Heart left ventricle (tissue), 13 donors: ENCODE measurements at regions not wholly inside any gene's neighbourhood (a gene's known extent, or its start where the extent isn't known, plus 50 kb on each side); places are given as distances from the start of the nearest gene placed in this dataset.

Experiments
- CTCF ChIP-seq, 12 donors: fragments of 200-600 bp; sonication (generic) in 4 of 12; IDR thresholded peaks; one replicate each; pipeline versions ENCODE4 v1.5.0 to v1.8.0; 2018 to 2022; ENCODE audit warnings: antibody characterized with exemption in 12 of 12, mild to moderate bottlenecking in 5 of 12
- POLR2A ChIP-seq, 2 donors: fragments of 450-650 bp; IDR thresholded peaks; one replicate each; pipeline ENCODE4 v1.6.1; 2017; ENCODE audit warnings: antibody characterized with exemption in 2 of 2, mild to moderate bottlenecking in 2 of 2, moderate library complexity in 2 of 2
- donor health status: ischemic (EF 13 %, LVEDD 7.1; RV severe dilation, severe dysfunction).
- donor health status: DM: no; HTN: yes; CAD: no.
- donor health status: DM: no; HTN: no; CAD: no.
- donor health status: ischemic (EF 25% LVEDD 6.9; RV normal size, moderate dysfunction).
- donor health status: ischemic (EF 25% LVEDD 5.7; RV mildly dilated, moderate dysfunction).
- donor health status: ischemic (EF 35%, LVEDD 5.7; RV mildly dilated, moderate dysfunction).
- donor health status: nonischemic (EF 11% LVEDD 7.7; RV severe dilation, severe dysfunction).
- donor health status: DM: yes; HTN: yes; CAD: no.
- donor health status: PGD.
- donor health status: ischemic (EF 29% LVEDD 5.4; RV normal size, mild dysfunction).
- donor health status: nonischemic (EF 23%, LVEDD 6.1; RV moderate dilation, normal function).

DNA sequence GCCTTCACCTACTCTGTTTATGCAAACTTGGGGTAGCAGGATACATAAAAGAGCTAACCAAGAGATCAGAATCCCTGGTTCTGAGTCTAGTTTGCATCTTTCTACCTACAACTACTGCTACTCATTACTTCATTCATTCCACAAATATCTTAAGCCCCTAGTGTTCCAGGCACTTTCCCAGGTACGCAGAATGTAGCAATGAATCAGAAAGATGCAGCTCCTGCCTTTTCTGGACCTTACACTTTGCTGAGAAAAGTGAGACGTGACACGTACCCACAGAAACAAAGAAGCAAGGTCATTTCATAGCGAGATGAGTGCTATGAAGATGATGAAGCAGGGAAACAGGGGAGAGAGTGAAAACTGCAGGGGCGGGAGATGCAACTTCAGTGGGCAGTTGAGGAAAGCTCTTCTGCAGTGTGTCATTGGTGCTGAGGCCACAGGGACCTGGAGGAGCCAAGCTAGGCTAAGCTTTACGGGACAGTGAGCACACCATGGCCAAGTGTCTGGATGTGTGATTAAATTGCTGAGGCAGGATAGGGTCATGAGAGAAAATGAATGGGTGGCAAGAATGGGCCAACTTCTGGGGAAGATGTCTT is 167.9 kb downstream of the TNFSF18 start:
- TF ChIP-seq CTCF (IDR thresholded peaks at IDR 0.05) (no peak), POLR2A (IDR thresholded peaks at IDR 0.05) (no peak)
